Mucosa of stomach (tissue), 1 donor: ENCODE measurements at regions not wholly inside any gene's neighbourhood (a gene's known extent, or its start where the extent isn't known, plus 50 kb on each side); places are given as distances from the start of the nearest gene placed in this dataset.

Experiments
- H3K27me3 ChIP-seq: one replicate; pipeline ENCODE4 v1.7.0; 2013; ENCODE audit warnings: mild to moderate bottlenecking, low read length; ENCODE audit not compliant: control insufficient read depth, insufficient read depth
- H3K36me3 ChIP-seq: one replicate; pipeline ENCODE4 v1.7.0; 2013; ENCODE audit warnings: low read length; ENCODE audit not compliant: control insufficient read depth, insufficient read depth
- H3K4me1 ChIP-seq: one replicate; pipeline ENCODE4 v1.7.0; 2013; ENCODE audit warnings: mild to moderate bottlenecking, low read length; ENCODE audit not compliant: control insufficient read depth, insufficient read depth
- H3K4me3 ChIP-seq: one replicate; pipeline ENCODE4 v1.7.0; 2013; ENCODE audit warnings: low read length
- H3K9ac ChIP-seq: one replicate; pipeline ENCODE4 v1.7.0; 2013; ENCODE audit warnings: mild to moderate bottlenecking, low read length, moderate library complexity
- H3K9me3 ChIP-seq: one replicate; pipeline ENCODE4 v1.7.0; 2013; ENCODE audit warnings: mild to moderate bottlenecking, low read length, moderate library complexity; ENCODE audit not compliant: control insufficient read depth
- donor health status: Pancreatic carcinoma.

DNA sequence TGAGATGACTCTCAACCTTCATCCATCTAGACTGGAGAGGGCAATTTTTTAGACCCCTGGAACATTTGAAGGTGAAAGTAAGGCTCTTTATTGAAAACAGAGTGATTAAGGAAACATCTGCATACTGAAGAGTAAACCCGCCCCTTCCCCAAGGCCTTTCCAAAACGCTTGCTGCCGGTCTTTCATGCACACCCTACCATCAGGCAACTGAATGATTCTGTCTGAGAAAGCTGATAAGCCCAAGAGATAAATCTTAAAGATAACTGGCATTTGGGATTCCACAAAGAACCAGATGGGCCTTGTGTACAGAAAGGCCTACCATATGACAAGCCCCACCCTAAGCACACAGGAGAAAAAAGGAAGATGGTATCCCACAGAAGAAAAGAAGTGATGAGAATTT lies 54.4 kb upstream of the PIK3R1 start:
- Histone ChIP-seq H3K9me3 (no peaks in the 10 kb centered on the region), H3K27me3 (no peaks in the 10 kb centered on the region), H3K9ac (no peak overlapping the region), H3K4me3 (no peak overlapping the region), H3K4me1 (no peaks in the 10 kb centered on the region), H3K36me3 (no peaks in the 10 kb centered on the region)

DNA sequence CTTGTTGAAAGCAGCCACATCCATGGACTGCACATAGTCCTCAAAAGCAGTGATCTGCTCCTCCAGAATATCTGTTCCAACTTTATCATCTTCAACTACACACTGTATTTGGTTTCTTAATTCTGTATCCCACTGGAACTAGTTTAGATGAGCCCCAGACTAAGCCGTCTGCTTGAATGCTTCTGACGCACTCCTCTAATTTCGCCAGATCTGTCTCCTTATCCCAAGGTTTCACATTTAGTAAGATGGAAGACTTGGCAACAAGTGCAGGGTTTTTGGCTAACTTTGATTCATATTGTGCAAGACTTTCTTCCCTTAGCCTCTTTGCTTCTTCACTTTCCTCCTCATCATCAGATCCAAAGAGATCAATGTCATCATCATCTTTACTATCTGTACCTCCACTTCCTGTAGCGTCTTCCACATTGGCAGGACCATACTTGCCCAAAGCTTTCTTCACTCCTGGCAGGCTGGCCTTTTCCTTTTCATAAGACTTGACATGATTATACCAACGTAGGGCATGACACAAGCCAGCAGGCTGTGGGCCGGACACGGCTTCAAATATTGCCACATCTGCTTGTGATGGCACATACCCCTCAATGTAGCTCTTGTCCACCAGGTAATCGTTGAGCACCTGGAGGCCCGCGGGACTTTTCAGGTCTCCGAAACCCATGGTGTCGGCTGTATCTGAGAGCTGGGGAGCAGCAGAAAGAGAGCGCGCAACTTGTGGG lies 56.2 kb upstream of the PIK3R1 start:
- Histone ChIP-seq H3K9ac (no peak overlapping the region), H3K36me3 (no peaks in the 10 kb centered on the region), H3K4me3 (no peak overlapping the region), H3K27me3 (no peaks in the 10 kb centered on the region), H3K4me1 (no peaks in the 10 kb centered on the region), H3K9me3 (no peaks in the 10 kb centered on the region)

DNA sequence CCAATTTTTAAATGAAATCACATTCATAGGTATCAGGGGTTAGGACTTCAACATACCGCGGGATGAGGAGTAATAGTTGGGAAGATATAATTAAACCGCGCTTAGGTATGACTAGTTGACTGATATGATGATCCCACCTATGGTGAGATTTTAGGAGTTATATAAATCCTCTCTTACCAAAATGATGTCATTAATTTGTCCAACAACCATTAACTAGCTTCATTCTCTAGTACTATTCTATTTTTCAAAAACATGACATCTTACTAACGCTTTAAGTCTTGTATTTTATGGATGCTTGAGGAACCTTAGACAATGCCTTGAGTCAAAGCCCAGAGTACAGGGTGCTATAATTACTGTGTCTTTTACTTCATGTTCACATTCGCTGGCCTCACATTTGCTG lies 59.6 kb upstream of the PIK3R1 start:
- Histone ChIP-seq H3K36me3 (no peaks in the 10 kb centered on the region), H3K4me1 (no peaks in the 10 kb centered on the region), H3K4me3 (no peak overlapping the region), H3K9me3 (no peaks in the 10 kb centered on the region), H3K9ac (no peak overlapping the region), H3K27me3 (no peaks in the 10 kb centered on the region)

DNA sequence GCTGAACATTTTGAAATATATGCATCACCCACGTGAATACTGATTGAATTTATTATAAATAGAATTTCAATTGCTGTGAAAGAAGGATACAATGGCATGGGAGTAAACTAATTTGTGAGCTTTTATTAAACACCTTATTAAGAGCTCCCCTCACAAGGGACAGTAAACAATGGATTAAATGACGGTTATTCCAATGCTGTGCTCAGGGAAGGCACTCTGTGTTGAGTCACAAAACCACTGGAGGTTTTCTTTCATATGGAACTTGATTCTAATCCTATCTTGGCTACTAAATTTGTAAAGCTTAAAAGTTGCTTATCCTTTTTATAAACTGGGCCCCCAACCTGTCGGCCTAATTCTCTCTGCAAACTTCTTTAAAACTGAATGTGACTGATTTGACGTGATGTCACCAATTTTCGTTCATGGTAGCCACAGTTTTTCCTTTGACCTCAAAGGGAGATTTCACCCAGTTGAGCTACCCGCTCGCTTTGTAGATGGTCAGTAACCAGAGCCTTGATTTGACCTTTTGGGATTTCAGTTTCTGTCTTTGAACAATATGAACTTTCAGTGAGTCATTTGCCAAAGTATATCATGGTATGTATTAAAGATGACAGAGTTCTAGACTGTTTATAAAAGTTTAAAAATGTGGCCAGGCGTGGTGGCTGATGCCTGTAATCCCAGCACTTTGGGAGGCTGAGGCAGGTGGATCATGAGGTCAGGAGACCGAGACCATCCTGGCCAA lies 61.3 kb upstream of the PIK3R1 start:
- Histone ChIP-seq H3K4me3 (no peak overlapping the region), H3K36me3 (no peaks in the 10 kb centered on the region), H3K9ac (no peak overlapping the region), H3K9me3 (no peaks in the 10 kb centered on the region), H3K27me3 (no peaks in the 10 kb centered on the region), H3K4me1 (no peaks in the 10 kb centered on the region)

DNA sequence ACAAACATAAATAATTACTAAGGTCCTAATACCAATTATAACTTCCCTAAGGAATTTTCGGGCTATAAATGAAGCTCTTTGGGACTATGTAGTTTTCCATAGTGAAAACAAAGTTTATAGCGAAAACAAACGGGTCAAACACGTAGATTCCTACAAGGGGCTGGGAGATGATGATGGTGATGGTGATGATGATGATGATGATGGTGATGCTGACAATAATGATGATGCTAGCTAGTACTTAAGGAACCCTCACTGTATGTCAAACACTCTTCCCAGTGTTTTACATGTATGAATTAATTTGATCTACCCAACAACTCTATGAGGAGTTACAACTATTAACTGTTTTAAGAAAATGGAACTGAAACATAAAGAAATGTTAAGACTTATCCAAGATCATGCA lies 63.7 kb upstream of the PIK3R1 start:
- no peaks in the 10 kb centered on the region for H3K36me3 ChIP-seq
- no peaks in the 10 kb centered on the region for H3K27me3 ChIP-seq
- no peak overlapping the region for H3K4me3 ChIP-seq
- no peak overlapping the region for H3K9ac ChIP-seq
- H3K4me1 ChIP-seq = no peaks in the 10 kb centered on the region
- H3K9me3 ChIP-seq = no peaks in the 10 kb centered on the region

DNA sequence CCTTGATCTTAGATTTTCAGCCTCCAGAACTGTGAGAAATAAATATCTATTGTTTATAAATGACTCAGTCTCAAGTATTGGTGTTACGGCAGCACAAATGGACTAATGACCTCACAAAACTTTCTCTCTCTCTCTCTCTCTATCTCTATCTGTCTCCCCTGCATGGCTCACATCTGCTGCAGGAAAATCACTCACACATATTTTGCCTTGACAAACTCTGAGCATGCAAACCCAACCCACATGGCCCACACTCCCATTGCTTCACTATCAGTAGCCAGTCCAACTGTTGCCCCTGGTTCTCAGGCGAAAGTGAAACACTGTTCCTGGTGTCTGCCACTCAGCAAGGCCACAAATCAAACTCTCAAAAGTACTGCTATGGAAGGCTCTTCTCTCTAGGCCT lies 66.4 kb upstream of the PIK3R1 start:
- no peak overlapping the region for H3K9ac ChIP-seq
- H3K36me3 ChIP-seq = no peaks in the 10 kb centered on the region
- no peaks in the 10 kb centered on the region for H3K27me3 ChIP-seq
- H3K9me3 ChIP-seq = no peaks in the 10 kb centered on the region
- no peak overlapping the region for H3K4me3 ChIP-seq
- H3K4me1 ChIP-seq = no peaks in the 10 kb centered on the region

DNA sequence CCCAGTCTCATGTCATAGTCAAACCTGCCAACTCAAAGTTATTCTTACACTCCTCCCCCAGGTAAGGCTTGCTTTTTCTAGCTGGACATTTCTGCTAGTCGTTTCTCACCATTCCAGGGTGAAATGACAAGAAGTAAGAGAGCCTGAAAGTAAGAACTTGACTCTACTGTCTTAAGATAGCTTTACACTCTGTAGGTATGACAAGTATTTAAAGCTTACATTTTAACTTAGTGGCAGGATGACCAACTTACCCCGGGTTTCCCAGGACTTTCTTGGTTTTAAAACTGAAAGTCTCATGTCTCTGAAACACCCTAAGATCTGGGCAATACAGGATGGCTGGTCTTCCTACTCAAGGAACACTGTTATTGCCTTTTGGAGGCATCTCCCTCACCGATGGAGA lies 67.5 kb upstream of the PIK3R1 start:
- no peaks in the 10 kb centered on the region for H3K4me1 ChIP-seq
- H3K27me3 ChIP-seq = no peaks in the 10 kb centered on the region
- H3K4me3 ChIP-seq = no peak overlapping the region
- no peaks in the 10 kb centered on the region for H3K9me3 ChIP-seq
- no peak overlapping the region for H3K9ac ChIP-seq
- H3K36me3 ChIP-seq = no peaks in the 10 kb centered on the region

DNA sequence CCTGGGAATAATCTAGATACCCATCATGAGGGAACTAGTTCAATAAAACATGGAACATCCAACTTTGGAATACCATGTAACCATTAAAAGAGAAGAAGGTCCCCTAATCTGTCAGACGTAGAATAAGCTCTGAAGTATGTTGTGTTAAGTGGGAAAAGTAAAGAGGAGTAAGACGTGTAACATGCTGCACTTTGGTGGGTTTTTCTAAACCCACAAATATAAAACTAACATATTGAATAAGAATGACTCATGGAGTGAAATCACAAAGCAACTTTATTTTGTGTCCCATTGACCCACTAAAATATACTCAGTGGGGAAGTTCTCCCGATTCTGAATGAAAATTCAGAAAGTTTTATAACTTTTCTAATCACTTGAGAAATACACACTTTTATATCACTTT lies 67.9 kb upstream of the PIK3R1 start:
- Histone ChIP-seq H3K4me3 (no peak overlapping the region), H3K4me1 (no peaks in the 10 kb centered on the region), H3K36me3 (no peaks in the 10 kb centered on the region), H3K27me3 (no peaks in the 10 kb centered on the region), H3K9ac (no peak overlapping the region), H3K9me3 (no peaks in the 10 kb centered on the region)

DNA sequence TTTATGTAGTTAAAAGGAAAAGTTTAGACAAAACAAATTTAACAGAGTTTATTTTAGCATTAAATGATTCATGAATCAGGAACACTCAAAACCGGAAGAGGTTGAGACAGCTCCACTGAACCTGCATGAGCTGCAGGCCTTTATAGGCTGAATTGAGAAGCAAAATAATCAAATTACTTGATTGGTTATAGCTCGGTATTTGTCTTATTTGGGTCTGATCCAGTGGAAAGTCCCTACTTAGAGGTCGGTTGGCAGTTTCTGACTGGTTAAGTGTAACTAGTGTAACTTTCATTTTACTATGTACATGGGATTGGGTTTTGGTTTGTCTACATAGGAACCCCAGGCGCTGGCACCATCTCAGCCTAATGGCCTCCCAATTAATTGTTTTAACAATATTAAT lies 74.1 kb upstream of the PIK3R1 start:
- no peak overlapping the region for H3K4me3 ChIP-seq
- no peaks in the 10 kb centered on the region for H3K4me1 ChIP-seq
- no peaks in the 10 kb centered on the region for H3K9me3 ChIP-seq
- no peaks in the 10 kb centered on the region for H3K36me3 ChIP-seq
- no peak overlapping the region for H3K9ac ChIP-seq
- no peaks in the 10 kb centered on the region for H3K27me3 ChIP-seq

DNA sequence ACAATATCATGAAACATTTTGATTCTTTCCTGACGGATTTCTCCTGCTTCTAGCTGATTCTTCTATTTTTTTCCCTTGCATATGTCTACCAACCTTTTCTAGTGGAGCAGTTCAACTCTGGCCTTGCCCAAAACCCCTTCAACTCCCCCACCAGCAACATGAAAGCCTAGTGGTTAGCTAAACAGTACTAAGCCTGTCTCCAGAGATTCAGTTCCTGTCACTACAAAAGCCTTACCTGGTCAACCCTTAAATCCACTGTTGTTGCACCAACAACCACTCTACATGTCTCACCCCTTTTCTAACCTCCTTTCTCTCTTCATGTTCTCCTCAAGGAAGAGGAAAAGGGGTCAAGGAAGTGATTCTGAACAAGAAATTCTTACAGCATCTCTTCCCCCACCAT lies 74.8 kb upstream of the PIK3R1 start:
- H3K4me1 ChIP-seq = no peaks in the 10 kb centered on the region

DNA sequence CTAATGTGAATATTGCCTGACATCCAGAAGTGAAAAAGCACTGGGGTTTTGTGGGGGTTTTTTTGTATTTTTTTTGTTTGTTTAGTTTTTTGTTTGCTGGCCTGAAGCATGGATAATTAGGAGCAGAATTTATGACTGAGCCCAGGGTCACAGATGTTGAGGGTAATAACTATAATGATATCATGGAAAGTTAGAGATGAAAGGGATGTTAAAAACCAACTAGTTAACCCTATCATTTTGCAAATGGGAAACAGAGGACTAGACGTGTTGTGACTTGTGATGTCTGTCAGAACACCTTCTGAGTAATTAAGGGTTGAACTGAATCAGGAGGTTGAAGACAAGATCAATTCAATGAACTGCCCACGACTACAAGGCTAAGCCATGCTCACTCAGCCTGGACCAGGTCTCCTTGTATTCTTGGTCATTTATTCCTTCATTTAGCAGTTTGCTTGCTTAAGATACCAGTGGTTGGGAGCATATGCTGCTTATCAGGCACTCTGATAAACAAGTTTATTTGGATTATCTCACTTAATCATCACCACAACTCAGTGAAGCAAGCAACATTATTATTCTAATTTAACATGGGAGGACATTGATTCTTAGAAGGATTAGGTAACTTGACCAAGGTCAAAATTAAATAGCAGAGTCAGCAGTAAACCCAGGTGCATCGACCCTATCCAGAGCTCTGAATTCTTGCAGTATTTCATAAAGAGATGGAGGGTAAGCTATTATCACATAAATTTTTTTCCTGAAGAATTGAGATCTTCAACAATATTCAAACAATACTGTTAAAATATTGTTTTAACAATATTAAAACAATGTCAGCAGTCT lies 75.7 kb upstream of the PIK3R1 start:
- no peak overlapping the region for H3K4me3 ChIP-seq
- no peaks in the 10 kb centered on the region for H3K27me3 ChIP-seq
- H3K4me1 ChIP-seq = no peaks in the 10 kb centered on the region
- H3K36me3 ChIP-seq = no peaks in the 10 kb centered on the region
- no peak overlapping the region for H3K9ac ChIP-seq
- no peaks in the 10 kb centered on the region for H3K9me3 ChIP-seq

More for the DNA sequence above, 74.8 kb upstream of the PIK3R1 start:
- H3K9ac ChIP-seq = no peak overlapping the region
- H3K9me3 ChIP-seq = no peaks in the 10 kb centered on the region
- no peaks in the 10 kb centered on the region for H3K36me3 ChIP-seq
- H3K4me3 ChIP-seq = no peak overlapping the region
- H3K27me3 ChIP-seq = no peaks in the 10 kb centered on the region

DNA sequence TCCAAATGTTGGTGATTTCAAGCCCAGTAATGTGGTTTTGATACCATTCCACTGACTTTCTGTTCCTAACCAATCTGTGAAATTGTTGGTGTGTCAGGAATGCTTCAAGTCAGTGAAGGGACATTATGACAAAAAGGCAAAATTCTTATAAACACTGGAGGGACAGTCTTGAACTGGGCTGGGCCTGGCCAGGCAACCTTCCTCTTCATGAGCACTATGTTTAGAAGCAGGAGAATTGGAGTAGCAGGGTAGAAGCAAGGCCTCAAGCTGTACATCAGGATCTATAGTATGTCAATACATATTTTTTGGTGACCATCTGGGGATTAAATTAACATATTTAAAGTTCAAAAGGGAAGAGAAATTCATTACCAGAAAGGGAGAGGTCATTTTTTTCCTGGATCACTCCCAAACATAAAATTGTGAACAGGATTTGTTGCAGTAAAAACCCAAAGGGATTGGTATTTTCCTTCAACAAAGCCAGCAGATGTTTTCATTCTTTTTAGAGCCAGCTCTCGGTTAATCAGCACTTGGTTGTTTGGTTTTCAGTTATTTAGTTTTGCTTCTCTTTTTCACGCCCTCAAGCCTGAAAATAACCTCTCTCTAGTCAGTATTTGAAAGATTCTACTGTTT lies 77.9 kb upstream of the PIK3R1 start:
- no peaks in the 10 kb centered on the region for H3K4me1 ChIP-seq
- H3K27me3 ChIP-seq = no peaks in the 10 kb centered on the region
- no peak overlapping the region for H3K4me3 ChIP-seq
- H3K36me3 ChIP-seq = no peaks in the 10 kb centered on the region
- no peaks in the 10 kb centered on the region for H3K9me3 ChIP-seq
- H3K9ac ChIP-seq = no peak overlapping the region
